Lower lobe of right lung (tissue), 2 donors: ENCODE measurements at regions not wholly inside any gene's neighbourhood (a gene's known extent, or its start where the extent isn't known, plus 50 kb on each side); places are given as distances from the start of the nearest gene placed in this dataset.

Experiments
- ATAC-seq, 2 donors: fragments of 200-7000 bp; cut with Tn5 transposase; one replicate each; pipeline ENCODE4 v1.9.1; 2020 to 2022; ENCODE audit warnings: mild to moderate bottlenecking in 2 of 2, moderate library complexity in 2 of 2
- DNase-seq: peaks from one replicate; pipeline ENCODE4 v3.0.0-alpha.2; 2020
- H3K27ac ChIP-seq: fragments of 200-600 bp; one replicate; pipeline ENCODE4 v1.8.0; 2022
- H3K27me3 ChIP-seq: fragments of 200-600 bp; one replicate; pipeline ENCODE4 v1.8.0; 2022; ENCODE audit warnings: low read depth
- H3K36me3 ChIP-seq: fragments of 200-600 bp; one replicate; pipeline ENCODE4 v1.8.0; 2022; ENCODE audit warnings: mild to moderate bottlenecking
- H3K4me1 ChIP-seq: fragments of 200-600 bp; one replicate; pipeline ENCODE4 v1.8.0; 2022
- H3K4me3 ChIP-seq: fragments of 200-600 bp; one replicate; pipeline ENCODE4 v1.8.0; 2022; ENCODE audit warnings: mild to moderate bottlenecking
- H3K9me3 ChIP-seq: fragments of 200-600 bp; one replicate; pipeline ENCODE4 v1.8.0; 2022
- intact Hi-C: fragments of 100-400 bp; cut with DNase I; formaldehyde crosslinking; loops from one replicate; pipeline ENCODE4 v1.11.0; 2022
- TF ChIP-seq, protein P1 (sequence below): fragments of 200-600 bp; IDR thresholded peaks from one replicate; pipeline ENCODE4 v1.8.0; 2022; ENCODE audit warnings: antibody characterized with exemption, mild to moderate bottlenecking
- donor health status: DM: no; HTN: yes; CAD: no; lungs with severe emphysema.

DNA sequence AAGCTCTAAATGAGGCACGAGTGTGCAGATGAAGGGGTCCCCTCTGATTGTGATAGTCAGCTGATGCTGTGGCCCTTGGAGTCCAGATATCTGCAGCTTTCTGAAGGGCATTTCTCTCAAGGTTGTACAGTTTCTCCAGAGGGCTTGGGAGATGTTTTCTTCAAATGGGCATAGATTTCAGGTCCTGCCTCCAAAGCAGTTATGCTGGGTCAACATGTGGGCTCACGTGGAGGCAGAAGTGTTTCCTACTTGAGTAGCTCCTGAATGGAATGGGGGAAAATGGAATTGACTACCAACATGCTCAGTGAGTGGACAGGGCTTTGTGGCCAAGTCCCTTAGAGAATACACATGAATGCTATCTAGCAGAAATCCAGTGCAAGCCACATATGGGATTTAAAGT lies 360.7 kb downstream of the SAMD5 start:
- no peaks in the 10 kb centered on the region for H3K9me3 ChIP-seq
- intact Hi-C loops = no loop called here
- H3K27me3 ChIP-seq = no peaks in the 10 kb centered on the region
- TF ChIP-seq, protein P1, sequence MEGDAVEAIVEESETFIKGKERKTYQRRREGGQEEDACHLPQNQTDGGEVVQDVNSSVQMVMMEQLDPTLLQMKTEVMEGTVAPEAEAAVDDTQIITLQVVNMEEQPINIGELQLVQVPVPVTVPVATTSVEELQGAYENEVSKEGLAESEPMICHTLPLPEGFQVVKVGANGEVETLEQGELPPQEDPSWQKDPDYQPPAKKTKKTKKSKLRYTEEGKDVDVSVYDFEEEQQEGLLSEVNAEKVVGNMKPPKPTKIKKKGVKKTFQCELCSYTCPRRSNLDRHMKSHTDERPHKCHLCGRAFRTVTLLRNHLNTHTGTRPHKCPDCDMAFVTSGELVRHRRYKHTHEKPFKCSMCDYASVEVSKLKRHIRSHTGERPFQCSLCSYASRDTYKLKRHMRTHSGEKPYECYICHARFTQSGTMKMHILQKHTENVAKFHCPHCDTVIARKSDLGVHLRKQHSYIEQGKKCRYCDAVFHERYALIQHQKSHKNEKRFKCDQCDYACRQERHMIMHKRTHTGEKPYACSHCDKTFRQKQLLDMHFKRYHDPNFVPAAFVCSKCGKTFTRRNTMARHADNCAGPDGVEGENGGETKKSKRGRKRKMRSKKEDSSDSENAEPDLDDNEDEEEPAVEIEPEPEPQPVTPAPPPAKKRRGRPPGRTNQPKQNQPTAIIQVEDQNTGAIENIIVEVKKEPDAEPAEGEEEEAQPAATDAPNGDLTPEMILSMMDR = no peak
- DNase-seq (no peak), ATAC-seq (no peak)
- H3K36me3 ChIP-seq = no peaks in the 10 kb centered on the region
- no peak overlapping the region for H3K4me3 ChIP-seq
- no peak overlapping the region for H3K27ac ChIP-seq
- peaks cover 8% of the 10 kb centered on the region for H3K4me1 ChIP-seq

DNA sequence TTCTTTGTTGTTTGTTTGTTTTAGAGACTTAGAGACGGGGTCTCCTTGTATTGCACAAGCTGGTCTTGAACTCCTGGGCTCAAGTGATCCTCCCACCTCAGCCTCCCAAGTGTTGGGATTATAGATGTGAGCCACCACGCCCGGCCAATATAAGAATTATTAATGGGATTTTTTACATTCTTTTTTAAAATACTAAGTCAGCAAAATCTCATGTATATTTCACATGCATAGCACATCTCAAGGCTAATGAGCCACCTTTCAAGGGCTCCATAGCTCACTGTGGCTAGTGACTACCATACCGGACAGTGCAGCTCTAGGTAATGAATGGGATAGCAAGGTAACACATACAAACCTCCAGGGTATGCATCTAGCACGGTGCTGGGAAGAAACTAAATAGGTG lies 361.4 kb downstream of the SAMD5 start:
- H3K4me1 ChIP-seq = peaks cover 8% of the 10 kb centered on the region
- no peak overlapping the region for H3K27ac ChIP-seq
- intact Hi-C loops = no loop called here
- DNase-seq (no peak), ATAC-seq (no peak)
- TF ChIP-seq, protein P1 = no peak
- no peaks in the 10 kb centered on the region for H3K27me3 ChIP-seq
- no peak overlapping the region for H3K4me3 ChIP-seq
- H3K9me3 ChIP-seq = no peaks in the 10 kb centered on the region
- no peaks in the 10 kb centered on the region for H3K36me3 ChIP-seq

DNA sequence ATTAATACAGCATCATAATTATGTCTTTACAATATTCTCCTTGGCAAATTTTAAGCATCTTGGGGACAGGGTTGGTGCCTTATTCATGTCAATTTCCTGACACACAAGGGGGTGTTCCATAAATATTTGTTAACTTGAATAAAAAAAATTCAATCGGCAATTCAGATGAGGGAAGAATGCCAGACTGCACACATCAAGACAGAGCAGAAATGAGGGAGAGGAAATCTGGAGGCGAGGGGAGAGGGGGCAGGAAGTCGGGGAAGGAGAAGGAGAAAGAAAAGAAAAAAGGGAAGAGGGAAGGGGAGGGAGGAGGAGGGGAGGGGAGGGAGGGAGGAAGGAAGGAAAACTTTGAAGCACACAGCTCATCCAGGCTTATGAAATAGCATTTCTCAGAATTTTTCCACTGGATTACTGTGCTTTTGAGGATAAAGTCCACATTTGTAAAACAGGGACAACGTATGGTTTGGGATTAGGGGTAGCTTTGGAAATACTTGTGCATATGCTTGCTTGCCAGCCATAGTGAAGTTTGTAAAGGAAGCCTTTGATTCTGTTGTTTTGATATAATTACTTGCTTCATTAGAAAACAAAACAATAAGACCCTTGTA lies 362.1 kb downstream of the SAMD5 start:
- H3K36me3 ChIP-seq = no peaks in the 10 kb centered on the region
- no peaks in the 10 kb centered on the region for H3K27me3 ChIP-seq
- DNase-seq (no peak), ATAC-seq (no peak)
- peaks cover 8% of the 10 kb centered on the region for H3K4me1 ChIP-seq
- TF ChIP-seq, protein P1 = no peak
- no peak overlapping the region for H3K27ac ChIP-seq
- no peaks in the 10 kb centered on the region for H3K9me3 ChIP-seq
- H3K4me3 ChIP-seq = no peak overlapping the region
- intact Hi-C loops = no loop called here

DNA sequence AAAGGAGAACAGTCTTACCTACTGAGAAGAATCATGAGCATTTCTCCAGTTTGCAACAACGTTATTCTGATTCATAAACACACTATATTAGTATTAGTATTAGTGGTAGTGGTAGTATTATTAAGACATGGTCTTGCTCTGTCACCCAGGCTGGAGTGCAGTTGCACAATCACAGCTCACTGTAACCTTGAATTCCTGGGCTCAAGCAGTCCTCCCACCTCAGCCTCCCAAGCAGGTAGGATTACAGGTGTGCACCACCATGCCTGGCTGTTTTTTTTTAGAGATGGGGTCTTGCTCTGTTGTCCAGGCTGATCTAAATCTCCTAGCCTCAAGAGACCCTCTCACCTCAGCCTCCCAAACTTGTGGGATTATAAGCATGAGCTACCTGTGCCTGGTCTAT lies 363.5 kb downstream of the SAMD5 start:
- no peaks in the 10 kb centered on the region for H3K27me3 ChIP-seq
- DNase-seq = no peak
- intact Hi-C loops = no loop called here
- no peak for ATAC-seq
- no peak overlapping the region for H3K27ac ChIP-seq
- no peaks in the 10 kb centered on the region for H3K36me3 ChIP-seq
- TF ChIP-seq, protein P1 = no peak
- no peaks in the 10 kb centered on the region for H3K9me3 ChIP-seq
- H3K4me1 ChIP-seq = peaks cover 8% of the 10 kb centered on the region
- no peak overlapping the region for H3K4me3 ChIP-seq

DNA sequence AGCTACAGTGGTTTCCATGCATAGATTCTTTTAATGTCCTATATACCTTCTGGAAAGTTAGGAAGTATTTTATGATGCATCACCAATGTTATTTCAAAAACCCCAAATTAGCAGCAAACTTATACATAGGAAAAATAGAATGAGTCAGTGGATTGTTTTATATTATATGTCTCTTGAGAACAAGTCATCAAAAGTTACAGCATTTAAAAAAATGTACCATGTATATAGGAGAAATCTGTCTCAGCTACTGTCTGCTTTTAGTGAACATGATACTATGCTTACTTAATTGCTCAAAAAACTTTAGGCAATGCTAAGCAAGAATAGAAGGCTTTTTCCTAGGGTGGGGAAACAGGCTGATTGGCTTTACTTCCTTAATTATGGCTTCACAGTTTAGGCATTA lies 365.3 kb downstream of the SAMD5 start:
- Histone ChIP-seq H3K4me3 (no peak overlapping the region), H3K27ac (no peak overlapping the region), H3K36me3 (no peaks in the 10 kb centered on the region), H3K9me3 (no peaks in the 10 kb centered on the region), H3K4me1 (peaks cover 5% of the 10 kb centered on the region), H3K27me3 (no peaks in the 10 kb centered on the region)
- ATAC-seq = no peak
- DNase-seq = no peak
- intact Hi-C loops = no loop called here
- TF ChIP-seq, protein P1 = no peak

DNA sequence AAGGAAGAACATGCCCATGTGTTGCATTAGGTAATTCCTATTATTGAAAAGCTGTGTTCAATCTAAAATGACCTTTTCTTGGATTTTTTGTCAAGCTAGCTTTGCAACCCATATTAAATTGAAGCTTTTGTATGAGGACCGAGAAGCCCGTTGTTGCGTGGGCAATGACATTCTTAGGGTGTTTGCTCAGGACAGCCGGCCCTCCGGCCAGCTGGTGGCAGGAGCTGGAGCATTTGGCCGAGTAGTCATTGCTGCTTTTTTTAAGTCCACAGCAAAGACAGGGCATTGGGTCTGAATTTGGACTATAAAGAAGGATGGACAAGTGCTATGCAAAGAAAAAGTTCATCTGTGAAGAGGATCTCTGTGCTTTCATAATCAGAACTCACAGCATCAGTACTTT lies 365.8 kb downstream of the SAMD5 start:
- Histone ChIP-seq H3K36me3 (no peaks in the 10 kb centered on the region), H3K9me3 (no peaks in the 10 kb centered on the region), H3K4me1 (no peaks in the 10 kb centered on the region), H3K4me3 (no peak overlapping the region), H3K27ac (no peak overlapping the region), H3K27me3 (no peaks in the 10 kb centered on the region)
- no peak for ATAC-seq
- DNase-seq = no peak
- TF ChIP-seq, protein P1 = no peak
- intact Hi-C loops = no loop called here
